ENCODE measurements at regions not wholly inside any gene's neighbourhood (a gene's known extent, or its start where the extent isn't known, plus 50 kb on each side); places are given as distances from the start of the nearest gene placed in this dataset.

DNA sequence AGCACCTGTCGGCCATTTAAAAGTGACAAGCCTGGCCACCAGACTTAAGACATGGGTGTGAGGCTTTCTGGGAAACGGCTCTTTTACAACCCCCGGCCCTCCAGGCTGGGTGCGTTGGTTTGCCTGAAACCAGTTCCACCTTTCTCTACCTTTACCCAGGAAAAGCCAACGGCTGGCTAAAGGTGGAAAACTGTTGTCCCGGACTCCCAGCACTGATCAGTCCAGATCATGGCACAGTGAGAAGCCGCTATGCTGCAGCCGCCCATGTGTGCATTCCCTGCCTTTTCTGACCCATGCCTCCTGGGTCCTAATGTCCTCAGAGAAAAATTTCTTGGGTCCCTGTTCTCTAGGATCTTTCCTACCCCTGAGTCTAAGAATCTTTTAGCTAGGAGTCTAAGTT is 655.7 kb upstream of the HS3ST5 start:
- no peak for ATAC-seq (ENCODE audit: insufficient number of reproducible peaks, low FRiP score, low read depth)
- no peaks in the 10 kb centered on the region for H3K4me1 ChIP-seq (ENCODE audit: control insufficient read depth in 1 of 2, low read depth in 2 of 2)
- TF ChIP-seq, protein P1, sequence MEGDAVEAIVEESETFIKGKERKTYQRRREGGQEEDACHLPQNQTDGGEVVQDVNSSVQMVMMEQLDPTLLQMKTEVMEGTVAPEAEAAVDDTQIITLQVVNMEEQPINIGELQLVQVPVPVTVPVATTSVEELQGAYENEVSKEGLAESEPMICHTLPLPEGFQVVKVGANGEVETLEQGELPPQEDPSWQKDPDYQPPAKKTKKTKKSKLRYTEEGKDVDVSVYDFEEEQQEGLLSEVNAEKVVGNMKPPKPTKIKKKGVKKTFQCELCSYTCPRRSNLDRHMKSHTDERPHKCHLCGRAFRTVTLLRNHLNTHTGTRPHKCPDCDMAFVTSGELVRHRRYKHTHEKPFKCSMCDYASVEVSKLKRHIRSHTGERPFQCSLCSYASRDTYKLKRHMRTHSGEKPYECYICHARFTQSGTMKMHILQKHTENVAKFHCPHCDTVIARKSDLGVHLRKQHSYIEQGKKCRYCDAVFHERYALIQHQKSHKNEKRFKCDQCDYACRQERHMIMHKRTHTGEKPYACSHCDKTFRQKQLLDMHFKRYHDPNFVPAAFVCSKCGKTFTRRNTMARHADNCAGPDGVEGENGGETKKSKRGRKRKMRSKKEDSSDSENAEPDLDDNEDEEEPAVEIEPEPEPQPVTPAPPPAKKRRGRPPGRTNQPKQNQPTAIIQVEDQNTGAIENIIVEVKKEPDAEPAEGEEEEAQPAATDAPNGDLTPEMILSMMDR (IDR thresholded peaks at IDR 0.05): no peak
- H3K27ac ChIP-seq: no peak overlapping the region
- no peaks in the 10 kb centered on the region for H3K36me3 ChIP-seq
- no peaks in the 10 kb centered on the region for H3K27me3 ChIP-seq (replicated peaks; ENCODE audit: insufficient read depth)
- no peak for DNase-seq (ENCODE audit: low spot score)
- H3K4me3 ChIP-seq: no peak overlapping the region
- H3K9me3 ChIP-seq: no peaks in the 10 kb centered on the region

DNA sequence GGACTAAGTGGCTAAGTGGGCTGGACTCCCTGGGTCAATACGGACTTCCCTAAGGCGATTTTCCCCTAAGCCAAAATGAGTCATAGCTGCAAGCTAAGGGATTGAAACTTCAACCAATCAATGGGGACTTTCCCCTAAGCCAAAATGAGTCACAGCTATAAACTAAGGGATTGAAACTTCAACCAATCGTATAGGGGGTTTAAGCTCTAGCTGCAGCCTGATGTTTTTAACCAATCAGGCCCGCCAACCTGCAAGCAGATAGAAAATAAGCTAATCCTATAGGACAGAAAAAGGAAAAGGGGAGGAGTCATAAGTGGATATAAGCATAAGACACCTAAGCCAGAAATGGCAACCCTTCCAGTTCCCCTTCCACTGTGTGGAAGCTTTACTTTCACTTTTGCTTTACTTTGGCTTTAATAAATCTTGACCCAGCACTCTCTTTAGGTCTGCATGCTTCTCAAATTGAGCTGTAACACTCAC is 655.0 kb upstream of the HS3ST5 start:
- Histone ChIP-seq H3K27ac (no peak overlapping the region), H3K4me1 (ENCODE audit: control insufficient read depth in 1 of 2, low read depth in 2 of 2) (no peaks in the 10 kb centered on the region), H3K27me3 (replicated peaks; ENCODE audit: insufficient read depth) (no peaks in the 10 kb centered on the region), H3K36me3 (no peaks in the 10 kb centered on the region), H3K4me3 (no peak overlapping the region), H3K9me3 (no peaks in the 10 kb centered on the region)
- ATAC-seq (ENCODE audit: insufficient number of reproducible peaks, low FRiP score, low read depth) (no peak), DNase-seq (ENCODE audit: low spot score) (no peak)
- TF ChIP-seq, protein P1 (IDR thresholded peaks at IDR 0.05): no peak

DNA sequence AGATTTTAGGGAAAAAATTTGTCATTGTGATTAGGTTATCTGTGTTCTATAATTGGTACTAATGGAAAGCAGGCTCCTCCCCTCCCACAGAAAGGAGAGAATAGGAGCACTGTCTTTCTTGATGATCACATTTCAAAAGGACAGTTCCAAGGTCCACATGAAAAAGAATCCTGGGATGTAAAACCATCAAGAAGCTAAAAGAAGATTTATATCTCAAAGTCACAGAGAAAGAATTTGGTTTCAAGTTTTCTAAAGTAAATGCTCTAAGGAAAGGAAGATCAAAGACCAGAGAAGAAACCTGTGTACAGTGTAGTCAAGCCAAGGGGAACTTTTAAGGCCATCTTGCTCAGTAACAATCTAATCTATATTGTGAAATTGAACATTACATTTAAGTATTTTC is 652.7 kb upstream of the HS3ST5 start:
- no peak overlapping the region for H3K4me3 ChIP-seq
- no peak for ATAC-seq (ENCODE audit: insufficient number of reproducible peaks, low FRiP score, low read depth)
- no peak for DNase-seq (ENCODE audit: low spot score)
- H3K9me3 ChIP-seq: no peaks in the 10 kb centered on the region
- no peak overlapping the region for H3K27ac ChIP-seq
- TF ChIP-seq, protein P1 (IDR thresholded peaks at IDR 0.05): no peak
- H3K27me3 ChIP-seq (replicated peaks; ENCODE audit: insufficient read depth): no peaks in the 10 kb centered on the region
- no peaks in the 10 kb centered on the region for H3K4me1 ChIP-seq (ENCODE audit: control insufficient read depth in 1 of 2, low read depth in 2 of 2)
- H3K36me3 ChIP-seq: no peaks in the 10 kb centered on the region

DNA sequence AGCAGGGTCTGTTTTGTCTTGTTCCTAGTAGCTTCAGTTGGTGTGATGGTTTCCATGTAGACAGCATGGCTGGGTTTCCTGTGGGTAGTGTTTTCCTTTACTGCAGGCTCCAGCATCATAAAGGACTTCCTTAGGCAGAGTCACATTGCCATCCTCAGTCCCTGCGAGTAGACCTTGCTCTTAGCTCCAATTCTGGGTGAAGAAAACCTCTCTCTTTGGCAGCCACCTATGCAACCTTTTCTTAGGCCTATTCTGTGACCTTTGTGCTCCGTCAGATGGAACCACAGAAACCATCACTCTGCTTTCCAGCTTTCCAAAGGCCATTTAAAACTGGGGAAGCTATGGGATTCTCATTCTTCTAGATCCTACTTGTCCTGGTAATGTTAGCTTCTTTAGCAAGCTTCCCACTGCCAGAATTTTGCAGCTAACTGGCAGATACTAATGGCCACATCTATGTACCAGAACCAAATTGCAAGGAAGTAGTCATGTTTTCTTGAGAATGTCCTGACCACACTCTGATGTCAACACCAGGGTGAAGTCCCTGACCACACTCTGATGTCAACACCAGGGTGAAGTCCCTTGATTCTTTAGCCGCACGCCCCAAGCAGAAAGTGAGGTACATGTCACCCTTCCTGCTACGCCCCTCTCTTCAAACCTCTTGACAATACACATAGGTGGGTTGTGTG is 646.6 kb upstream of the HS3ST5 start:
- Histone ChIP-seq H3K36me3 (no peaks in the 10 kb centered on the region), H3K4me1 (ENCODE audit: control insufficient read depth in 1 of 2, low read depth in 2 of 2) (no peaks in the 10 kb centered on the region), H3K27ac (no peak overlapping the region), H3K4me3 (no peak overlapping the region), H3K27me3 (replicated peaks; ENCODE audit: insufficient read depth) (no peaks in the 10 kb centered on the region), H3K9me3 (no peaks in the 10 kb centered on the region)
- DNase-seq (ENCODE audit: low spot score) (no peak), ATAC-seq (ENCODE audit: insufficient number of reproducible peaks, low FRiP score, low read depth) (no peak)
- TF ChIP-seq, protein P1 (IDR thresholded peaks at IDR 0.05): no peak

DNA sequence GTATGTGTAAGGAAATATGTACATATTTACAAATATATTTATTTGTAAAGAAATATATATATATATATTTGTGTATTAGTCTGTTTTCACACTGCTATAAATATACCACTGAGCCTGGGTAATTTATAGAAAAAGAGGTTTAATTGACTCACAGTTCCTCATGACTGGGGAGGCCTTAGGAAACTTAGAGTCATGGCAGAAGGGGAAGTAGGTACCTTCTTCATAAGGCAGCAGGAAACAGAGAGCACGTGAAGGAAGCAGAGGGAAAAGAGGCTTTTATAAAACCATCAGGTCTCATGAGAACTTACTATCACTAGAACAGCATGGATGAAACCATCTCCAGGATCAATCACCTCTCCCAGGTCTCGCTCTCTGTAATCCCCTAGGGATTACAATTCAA is 644.5 kb upstream of the HS3ST5 start:
- Histone ChIP-seq H3K4me1 (ENCODE audit: control insufficient read depth in 1 of 2, low read depth in 2 of 2) (no peaks in the 10 kb centered on the region), H3K4me3 (no peak overlapping the region), H3K9me3 (no peaks in the 10 kb centered on the region), H3K36me3 (no peaks in the 10 kb centered on the region), H3K27me3 (replicated peaks; ENCODE audit: insufficient read depth) (no peaks in the 10 kb centered on the region), H3K27ac (no peak overlapping the region)
- DNase-seq (ENCODE audit: low spot score): no peak
- ATAC-seq (ENCODE audit: insufficient number of reproducible peaks, low FRiP score, low read depth): no peak
- TF ChIP-seq, protein P1 (IDR thresholded peaks at IDR 0.05): no peak

Data from thoracic aorta (tissue), 2 donors.